K562 (cell line): ENCODE measurements at regions not wholly inside any gene's neighbourhood (a gene's known extent, or its start where the extent isn't known, plus 50 kb on each side); places are given as distances from the start of the nearest gene placed in this dataset.

Source experiments
- ATAC-seq: fragments of 200-7000 bp; cut with Tn5 transposase; 3 replicates; pipeline ENCODE4 v1.9.1; 2020; ENCODE audit warnings: moderate library complexity
- BruUV-seq: library from RNA; stranded (reverse); fragments of 400-500 nt; replicated peaks from 2 replicates; lab custom pipeline; 2021; lab: Mats Ljungman, UMichigan
- CTCF ChIA-PET: fragments of 300-600 bp; formaldehyde crosslinking; extraction: SDS; loops from one replicate; lab custom pipeline; 2021; ENCODE audit warnings: low intra/inter-chr PET ratio; lab: Yijun Ruan, JAX
- POLR2A ChIA-PET: fragments of 300-600, 350-650 bp; sonication (Branson Sonifier 250); formaldehyde crosslinking; extraction: SDS; loops from one replicate; lab custom pipeline; 2021; ENCODE audit warnings: antibody characterized with exemption, inconsistent platforms; lab: Yijun Ruan, JAX
- DNase-seq, 4 experiments: peaks; one replicate each; pipeline versions ENCODE4 v3.0.0 to v3.0.0-alpha.2; 2011 to 2018; ENCODE audit warnings: low spot score in 3 of 4, mixed read lengths in 3 of 4; ENCODE audit errors: extremely low read depth in 1 of 4
- FAIRE-seq: peaks from 2 replicates; lab custom pipeline; 2011; peaks lifted over from hg19 to GRCh38; lab: Jason Lieb, UNC
- H2AFZ ChIP-seq: 2 replicates; pipeline ENCODE4 v1.6.0; 2011; ENCODE audit warnings: low read depth, low read length, control low read depth, inconsistent platforms
- H3K27ac ChIP-seq: fragments of 200-600 bp; 3 replicates; pipeline ENCODE4 v1.8.0; 2011; ENCODE audit warnings: low read depth, mild to moderate bottlenecking, control low read depth, inconsistent platforms, low read length, moderate library complexity, mixed read lengths; ENCODE audit errors: extremely low read depth
- H3K27me3 ChIP-seq, 2 experiments: fragments of 300-600 bp in 1 of 2; 2 replicates in 1 of 2; 3 replicates in 1 of 2; pipeline versions ENCODE4 v1.6.0 to v1.8.0; 2011; ENCODE audit warnings: inconsistent platforms in 2 of 2, low read length in 2 of 2, mild to moderate bottlenecking in 1 of 2, mixed read lengths in 1 of 2, moderate library complexity in 1 of 2; ENCODE audit not compliant: control insufficient read depth in 2 of 2, insufficient read depth in 2 of 2
- H3K36me3 ChIP-seq: fragments of 300-600 bp; 3 replicates; pipeline ENCODE4 v1.8.0; 2011; ENCODE audit warnings: mild to moderate bottlenecking, low read length, inconsistent platforms; ENCODE audit not compliant: control insufficient read depth, insufficient read depth
- H3K4me1 ChIP-seq, 2 experiments: fragments of 200-600 bp in 1 of 2; replicated peaks in 1 of 2; 2 replicates in 1 of 2; 3 replicates in 1 of 2; pipeline versions ENCODE4 v1.5.1 to v1.8.0; 2011; ENCODE audit warnings: inconsistent platforms in 2 of 2, low read length in 2 of 2, mild to moderate bottlenecking in 1 of 2, mixed read lengths in 1 of 2, moderate library complexity in 1 of 2; ENCODE audit not compliant: control insufficient read depth in 2 of 2, insufficient read depth in 2 of 2
- H3K4me2 ChIP-seq: 2 replicates; pipeline ENCODE4 v1.6.1; 2011; ENCODE audit warnings: low read length, control low read depth, inconsistent platforms, mixed read lengths; ENCODE audit not compliant: insufficient read depth
- H3K4me3 ChIP-seq: fragments of 200-600 bp; sonication (generic), shearing (Covaris generic); 2 replicates; pipeline ENCODE4 v1.5.1; 2016; ENCODE audit warnings: control low read depth, inconsistent platforms
- H3K79me2 ChIP-seq: fragments of 200-600 bp; 3 replicates; pipeline ENCODE4 v1.8.0; 2011; ENCODE audit warnings: low read length, inconsistent platforms; ENCODE audit not compliant: control insufficient read depth, insufficient read depth
- H3K9ac ChIP-seq, 2 experiments: 2 replicates each; pipeline versions ENCODE4 v1.6.0 to v1.6.1; 2011; ENCODE audit warnings: low read depth in 2 of 2, low read length in 2 of 2, control low read depth in 1 of 2, inconsistent platforms in 1 of 2, mild to moderate bottlenecking in 1 of 2, mixed read lengths in 1 of 2; ENCODE audit not compliant: insufficient read depth in 1 of 2
- H3K9me1 ChIP-seq: one replicate; pipeline ENCODE4 v1.6.0; 2011; ENCODE audit warnings: inconsistent platforms, mild to moderate bottlenecking, low read length, moderate library complexity; ENCODE audit not compliant: control insufficient read depth, insufficient read depth
- H3K9me3 ChIP-seq: replicated peaks from 2 replicates; pipeline ENCODE4 v1.5.1; 2011; ENCODE audit warnings: low read depth, low read length, inconsistent platforms; ENCODE audit not compliant: control insufficient read depth, insufficient read depth
- H4K20me1 ChIP-seq: replicated peaks from 2 replicates; pipeline ENCODE4 v1.6.1; 2011; ENCODE audit warnings: low read length, inconsistent platforms, mixed read lengths; ENCODE audit not compliant: control insufficient read depth, insufficient read depth
- CSDE1 ChIP-seq, 2 experiments: fragments of 450-650 bp; IDR thresholded peaks; 2 replicates each; pipeline ENCODE4 v1.6.1; 2016; ENCODE audit warnings: mild to moderate bottlenecking in 1 of 2
- FOSL1 ChIP-seq: fragments of 200-800 bp; sonication (Bioruptor generic); conservative IDR thresholded peaks from 2 replicates; pipeline ENCODE4 v1.6.1; 2016; ENCODE audit warnings: missing genetic modification characterization, missing compliant biosample characterization
- GATA2 ChIP-seq: sonication (generic); formaldehyde crosslinking; IDR thresholded peaks from 2 replicates; pipeline ENCODE4 v1.4.0; 2020; ENCODE audit warnings: mild to moderate bottlenecking, missing genetic modification reagents
- GTF2E2 ChIP-seq: fragments of 200-800 bp; sonication (Bioruptor generic); IDR thresholded peaks from 2 replicates; pipeline ENCODE4 v1.6.1; 2016; ENCODE audit warnings: missing genetic modification characterization, missing compliant biosample characterization
- MAFK ChIP-seq: IDR thresholded peaks from 2 replicates; pipeline ENCODE4 v1.6.1; 2011; ENCODE audit warnings: low read length, improper control_type of control experiment
- NFATC3 ChIP-seq: fragments of 450-650 bp; IDR thresholded peaks from 2 replicates; pipeline ENCODE4 v1.6.1; 2017; ENCODE audit warnings: mild to moderate bottlenecking
- POU5F1 ChIP-seq: fragments of 150-350 bp; IDR thresholded peaks from 2 replicates; pipeline ENCODE4 v1.6.1; 2014; ENCODE audit warnings: borderline replicate concordance, low read length, low read depth, mild to moderate bottlenecking; ENCODE audit not compliant: partially characterized antibody
- SAP30 ChIP-seq: fragments of 200-600 bp; sonication (generic); IDR thresholded peaks from 2 replicates; pipeline ENCODE4 v1.6.1; 2012; ENCODE audit warnings: borderline replicate concordance, low read depth, mild to moderate bottlenecking, moderate library complexity, low read length, control low read depth, inconsistent platforms; ENCODE audit not compliant: insufficient read depth, poor library complexity, severe bottlenecking
- ZNF518B ChIP-seq: fragments of 250-450 bp; sonication (Bioruptor Pico); IDR thresholded peaks from 2 replicates; pipeline ENCODE4 v1.5.0; 2021; ENCODE audit warnings: mild to moderate bottlenecking, moderate library complexity
- ZNF655 ChIP-seq: fragments of 250-450 bp; sonication (Bioruptor Pico); IDR thresholded peaks from 2 replicates; pipeline ENCODE4 v1.5.0; 2021
- ZZZ3 ChIP-seq: fragments of 450-650 bp; IDR thresholded peaks from 2 replicates; pipeline ENCODE4 v1.6.1; 2016; ENCODE audit warnings: antibody characterized with exemption, mild to moderate bottlenecking, moderate library complexity
- WGBS: fragments of 100-300 bp; shearing (Covaris generic); methylation state at CpG from one replicate; pipeline ENCODE4 v1.1.6; 2016; ENCODE audit warnings: low coverage, mixed read lengths; ENCODE audit not compliant: insufficient coverage; ENCODE audit errors: missing lambda C conversion rate; 5-methylcytosine and 5-hydroxymethylcytosine counted together
- in situ Hi-C: fragments of 300-500 bp; cut with MboI; formaldehyde crosslinking; loops from 4 replicates; pipeline ENCODE4 v1.15.0; 2018; ENCODE audit warnings: inconsistent platforms, mixed read lengths
- intact Hi-C: fragments of 100-400 bp; cut with micrococcal nuclease; formaldehyde crosslinking; loops from 2 replicates; pipeline ENCODE4 v1.14.2; 2022
- TF ChIP-seq, protein P1 (sequence below): fragments of 250-450 bp; sonication (Bioruptor Pico); IDR thresholded peaks from 2 replicates; pipeline ENCODE4 v1.5.0; 2022; ENCODE audit warnings: mild to moderate bottlenecking
- TF ChIP-seq, protein P2 (sequence below): sonication (generic); formaldehyde crosslinking; IDR thresholded peaks from 2 replicates; pipeline ENCODE4 v1.8.0; 2022; ENCODE audit warnings: missing genetic modification reagents, mild to moderate bottlenecking, borderline replicate concordance

GRCh38 chr7:54880326-54880989 lies 121.4 kb upstream of the SEC61G start:
- ATAC-seq, result no peak
- FAIRE-seq, result no peak
- in situ Hi-C loops (no loop called here), intact Hi-C loops (no loop called here)
- H3K9me1 ChIP-seq, result no peaks in the 10 kb centered on the region
- POLR2A ChIA-PET, result interaction anchor here (0.6 kb wide), 1 partner anchor 1326 kb away, joined by 4 read pairs; no protein-coding TSS in a partner anchor
- H3K4me3 ChIP-seq, result no peak overlapping the region
- no peak for DNase-seq
- H3K79me2 ChIP-seq, result no peaks in the 10 kb centered on the region
- no peak overlapping the region for H3K27ac ChIP-seq
- no peak overlapping the region for H2AFZ ChIP-seq
- H3K9ac ChIP-seq, result no peak overlapping the region
- H3K36me3 ChIP-seq, result no peaks in the 10 kb centered on the region
- WGBS, result under 1% methylated on average over 11 of the region's 11 CpGs
- CTCF ChIA-PET, result no interaction called here
- no peak overlapping the region for H3K4me2 ChIP-seq
- BruUV-seq, result no TSS peak
- H4K20me1 ChIP-seq, result no peaks in the 10 kb centered on the region
- no peaks in the 10 kb centered on the region for H3K27me3 ChIP-seq
- no peaks in the 10 kb centered on the region for H3K4me1 ChIP-seq
- no peaks in the 10 kb centered on the region for H3K9me3 ChIP-seq
- TF ChIP-seq ZNF518B (CRISPR knock-in tag) (no peak), ZZZ3 (no peak), ZNF655 (CRISPR knock-in tag) (no peak), POU5F1 (no peak), NFATC3 (no peak), GTF2E2 (tag) (no peak), MAFK (no peak), GATA2 (CRISPR knock-in tag) (no peak), CSDE1 (IDR thresholded peaks at IDR 0.05) (no peak), FOSL1 (tag) (no peak), SAP30 (no peak)
- TF ChIP-seq, protein P1, sequence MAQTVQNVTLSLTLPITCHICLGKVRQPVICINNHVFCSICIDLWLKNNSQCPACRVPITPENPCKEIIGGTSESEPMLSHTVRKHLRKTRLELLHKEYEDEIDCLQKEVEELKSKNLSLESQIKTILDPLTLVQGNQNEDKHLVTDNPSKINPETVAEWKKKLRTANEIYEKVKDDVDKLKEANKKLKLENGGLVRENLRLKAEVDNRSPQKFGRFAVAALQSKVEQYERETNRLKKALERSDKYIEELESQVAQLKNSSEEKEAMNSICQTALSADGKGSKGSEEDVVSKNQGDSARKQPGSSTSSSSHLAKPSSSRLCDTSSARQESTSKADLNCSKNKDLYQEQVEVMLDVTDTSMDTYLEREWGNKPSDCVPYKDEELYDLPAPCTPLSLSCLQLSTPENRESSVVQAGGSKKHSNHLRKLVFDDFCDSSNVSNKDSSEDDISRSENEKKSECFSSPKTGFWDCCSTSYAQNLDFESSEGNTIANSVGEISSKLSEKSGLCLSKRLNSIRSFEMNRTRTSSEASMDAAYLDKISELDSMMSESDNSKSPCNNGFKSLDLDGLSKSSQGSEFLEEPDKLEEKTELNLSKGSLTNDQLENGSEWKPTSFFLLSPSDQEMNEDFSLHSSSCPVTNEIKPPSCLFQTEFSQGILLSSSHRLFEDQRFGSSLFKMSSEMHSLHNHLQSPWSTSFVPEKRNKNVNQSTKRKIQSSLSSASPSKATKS (CRISPR knock-in tag), result no peak
- TF ChIP-seq, protein P2, sequence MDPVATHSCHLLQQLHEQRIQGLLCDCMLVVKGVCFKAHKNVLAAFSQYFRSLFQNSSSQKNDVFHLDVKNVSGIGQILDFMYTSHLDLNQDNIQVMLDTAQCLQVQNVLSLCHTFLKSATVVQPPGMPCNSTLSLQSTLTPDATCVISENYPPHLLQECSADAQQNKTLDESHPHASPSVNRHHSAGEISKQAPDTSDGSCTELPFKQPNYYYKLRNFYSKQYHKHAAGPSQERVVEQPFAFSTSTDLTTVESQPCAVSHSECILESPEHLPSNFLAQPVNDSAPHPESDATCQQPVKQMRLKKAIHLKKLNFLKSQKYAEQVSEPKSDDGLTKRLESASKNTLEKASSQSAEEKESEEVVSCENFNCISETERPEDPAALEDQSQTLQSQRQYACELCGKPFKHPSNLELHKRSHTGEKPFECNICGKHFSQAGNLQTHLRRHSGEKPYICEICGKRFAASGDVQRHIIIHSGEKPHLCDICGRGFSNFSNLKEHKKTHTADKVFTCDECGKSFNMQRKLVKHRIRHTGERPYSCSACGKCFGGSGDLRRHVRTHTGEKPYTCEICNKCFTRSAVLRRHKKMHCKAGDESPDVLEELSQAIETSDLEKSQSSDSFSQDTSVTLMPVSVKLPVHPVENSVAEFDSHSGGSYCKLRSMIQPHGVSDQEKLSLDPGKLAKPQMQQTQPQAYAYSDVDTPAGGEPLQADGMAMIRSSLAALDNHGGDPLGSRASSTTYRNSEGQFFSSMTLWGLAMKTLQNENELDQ (CRISPR knock-in tag), result no peak
